SK-N-SH treated with all-trans-retinoic acid at 6 μM for 48 hours (cell line): ENCODE measurements at regions not wholly inside any gene's neighbourhood (a gene's known extent, or its start where the extent isn't known, plus 50 kb on each side); places are given as distances from the start of the nearest gene placed in this dataset.

Experiments
- BACH2 ChIP-seq: fragments of 250-450 bp; sonication (Bioruptor Pico); IDR thresholded peaks from 2 replicates; pipeline ENCODE4 v1.9.0; 2021; ENCODE audit warnings: mild to moderate bottlenecking, borderline replicate concordance
- CREB5 ChIP-seq: fragments of 250-450 bp; sonication (Bioruptor Pico); IDR thresholded peaks from 2 replicates; pipeline ENCODE4 v1.5.1; 2020; ENCODE audit warnings: low read depth, mild to moderate bottlenecking, moderate library complexity
- CSDC2 ChIP-seq: fragments of 250-450 bp; sonication (Bioruptor Pico); IDR thresholded peaks from 2 replicates; pipeline ENCODE4 v1.5.0; 2020; ENCODE audit warnings: mild to moderate bottlenecking, moderate library complexity
- PPARA ChIP-seq: fragments of 250-450 bp; sonication (Bioruptor Pico); IDR thresholded peaks from 2 replicates; pipeline ENCODE4 v1.5.0; 2020; ENCODE audit warnings: mild to moderate bottlenecking, borderline replicate concordance
- RARB ChIP-seq: fragments of 250-450 bp; sonication (Bioruptor Pico); IDR thresholded peaks from 2 replicates; pipeline ENCODE4 v1.8.0; 2021; ENCODE audit warnings: mild to moderate bottlenecking, moderate library complexity
- TCF4 ChIP-seq: fragments of 250-450 bp; sonication (Bioruptor Pico); IDR thresholded peaks from 2 replicates; pipeline ENCODE4 v1.8.0; 2021; ENCODE audit warnings: mild to moderate bottlenecking, moderate library complexity, borderline replicate concordance
- TOX ChIP-seq: fragments of 250-450 bp; sonication (Bioruptor Pico); IDR thresholded peaks from 2 replicates; pipeline ENCODE4 v1.8.0; 2021; ENCODE audit warnings: mild to moderate bottlenecking, moderate library complexity, borderline replicate concordance
- ZC3H10 ChIP-seq: fragments of 250-450 bp; sonication (Bioruptor Pico); IDR thresholded peaks from 2 replicates; pipeline ENCODE4 v1.5.1; 2021; ENCODE audit warnings: mild to moderate bottlenecking, moderate library complexity
- ZNF565 ChIP-seq: fragments of 450-650 bp; formaldehyde crosslinking; conservative IDR thresholded peaks from 2 replicates; pipeline ENCODE4 v1.5.0; 2020; ENCODE audit warnings: low read depth, mild to moderate bottlenecking, moderate library complexity
- ZNF70 ChIP-seq: fragments of 450-650 bp; formaldehyde crosslinking; IDR thresholded peaks from 2 replicates; pipeline ENCODE4 v1.5.0; 2020; ENCODE audit warnings: mild to moderate bottlenecking, moderate library complexity
- TF ChIP-seq, protein P1 (sequence below): fragments of 250-450 bp; sonication (Bioruptor Pico); IDR thresholded peaks from 2 replicates; pipeline ENCODE4 v1.8.0; 2020; ENCODE audit warnings: mild to moderate bottlenecking, moderate library complexity, borderline replicate concordance

DNA sequence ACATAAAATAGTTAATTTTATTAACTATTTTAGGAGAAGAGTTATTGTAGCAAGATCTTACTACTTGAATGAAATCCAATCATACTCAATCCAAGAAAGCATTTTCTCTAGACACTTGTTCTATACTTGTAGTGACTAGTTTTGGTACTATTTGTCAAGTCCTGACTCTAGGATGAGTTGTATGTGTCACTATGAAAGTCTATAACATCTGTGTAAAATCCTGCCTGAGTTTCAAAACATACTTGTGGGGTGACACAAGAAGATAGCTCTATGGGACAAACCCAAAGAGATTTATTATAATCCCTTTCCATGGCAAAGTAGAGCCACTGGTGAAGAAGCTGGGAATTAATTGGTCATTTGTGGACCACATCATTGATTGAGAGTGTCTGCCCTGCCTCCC is 1042.2 kb upstream of the ADGRL4 start:
- no peak for TF ChIP-seq ZNF565 (CRISPR knock-in tag)
- no peak for TF ChIP-seq TOX (CRISPR knock-in tag)
- TF ChIP-seq CREB5 (CRISPR knock-in tag): no peak
- TF ChIP-seq, protein P1, sequence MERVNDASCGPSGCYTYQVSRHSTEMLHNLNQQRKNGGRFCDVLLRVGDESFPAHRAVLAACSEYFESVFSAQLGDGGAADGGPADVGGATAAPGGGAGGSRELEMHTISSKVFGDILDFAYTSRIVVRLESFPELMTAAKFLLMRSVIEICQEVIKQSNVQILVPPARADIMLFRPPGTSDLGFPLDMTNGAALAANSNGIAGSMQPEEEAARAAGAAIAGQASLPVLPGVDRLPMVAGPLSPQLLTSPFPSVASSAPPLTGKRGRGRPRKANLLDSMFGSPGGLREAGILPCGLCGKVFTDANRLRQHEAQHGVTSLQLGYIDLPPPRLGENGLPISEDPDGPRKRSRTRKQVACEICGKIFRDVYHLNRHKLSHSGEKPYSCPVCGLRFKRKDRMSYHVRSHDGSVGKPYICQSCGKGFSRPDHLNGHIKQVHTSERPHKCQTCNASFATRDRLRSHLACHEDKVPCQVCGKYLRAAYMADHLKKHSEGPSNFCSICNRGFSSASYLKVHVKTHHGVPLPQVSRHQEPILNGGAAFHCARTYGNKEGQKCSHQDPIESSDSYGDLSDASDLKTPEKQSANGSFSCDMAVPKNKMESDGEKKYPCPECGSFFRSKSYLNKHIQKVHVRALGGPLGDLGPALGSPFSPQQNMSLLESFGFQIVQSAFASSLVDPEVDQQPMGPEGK (CRISPR knock-in tag): no peak
- no peak for TF ChIP-seq ZC3H10
- no peak for TF ChIP-seq TCF4 (CRISPR knock-in tag)
- TF ChIP-seq ZNF70 (CRISPR knock-in tag): no peak
- TF ChIP-seq CSDC2 (CRISPR knock-in tag): no peak
- TF ChIP-seq BACH2 (CRISPR knock-in tag): no peak
- TF ChIP-seq RARB (CRISPR knock-in tag): no peak
- no peak for TF ChIP-seq PPARA (CRISPR knock-in tag)
